Mesenchymal stem cell (in vitro differentiated cells and primary cell): ENCODE measurements at regions not wholly inside any gene's neighbourhood (a gene's known extent, or its start where the extent isn't known, plus 50 kb on each side); places are given as distances from the start of the nearest gene placed in this dataset.

Experiments
- DNase-seq: peaks from one replicate; pipeline ENCODE4 v3.0.0-alpha.2; 2013
- H2AFZ ChIP-seq: one replicate; pipeline ENCODE4 v1.6.1; 2013; ENCODE audit warnings: low read depth, mild to moderate bottlenecking, control low read depth, inconsistent platforms, low read length, moderate library complexity
- H2AK5ac ChIP-seq: 2 replicates; pipeline ENCODE4 v1.6.1; 2013; ENCODE audit warnings: low read length, moderate library complexity, mild to moderate bottlenecking, inconsistent platforms; ENCODE audit not compliant: severe bottlenecking
- H2BK120ac ChIP-seq: one replicate; pipeline ENCODE4 v1.6.1; 2013; ENCODE audit warnings: low read depth, mild to moderate bottlenecking, inconsistent platforms, low read length, moderate library complexity
- H2BK12ac ChIP-seq, 2 experiments: one replicate each; pipeline ENCODE4 v1.6.1; 2013; ENCODE audit warnings: inconsistent platforms in 2 of 2, low read length in 2 of 2, mild to moderate bottlenecking in 2 of 2, moderate library complexity in 2 of 2, control low read depth in 1 of 2
- H2BK15ac ChIP-seq: one replicate; pipeline ENCODE4 v1.6.1; 2013; ENCODE audit warnings: mild to moderate bottlenecking, low read depth, inconsistent platforms; ENCODE audit not compliant: poor library complexity, severe bottlenecking
- H2BK5ac ChIP-seq: 2 replicates; pipeline ENCODE4 v1.6.1; 2013; ENCODE audit warnings: low read depth, mild to moderate bottlenecking, low read length, control low read depth, inconsistent platforms; ENCODE audit not compliant: poor library complexity, severe bottlenecking
- H3K14ac ChIP-seq, 2 experiments: one replicate each; pipeline ENCODE4 v1.6.1; 2013; ENCODE audit warnings: inconsistent platforms in 2 of 2, low read length in 2 of 2, control low read depth in 1 of 2, mild to moderate bottlenecking in 1 of 2, moderate library complexity in 1 of 2
- H3K18ac ChIP-seq, 2 experiments: one replicate each; pipeline ENCODE4 v1.6.1; 2013; ENCODE audit warnings: inconsistent platforms in 2 of 2, low read length in 2 of 2, control low read depth in 1 of 2, low read depth in 1 of 2, mild to moderate bottlenecking in 1 of 2
- H3K23ac ChIP-seq, 2 experiments: one replicate each; pipeline ENCODE4 v1.6.1; 2013; ENCODE audit warnings: inconsistent platforms in 2 of 2, low read length in 2 of 2, mild to moderate bottlenecking in 2 of 2, moderate library complexity in 2 of 2, control low read depth in 1 of 2
- H3K27ac ChIP-seq: 2 replicates; pipeline ENCODE4 v1.5.1; 2013; ENCODE audit warnings: mild to moderate bottlenecking, moderate library complexity, low read length, control low read depth, inconsistent platforms; ENCODE audit not compliant: poor library complexity, severe bottlenecking
- H3K27me3 ChIP-seq, 2 experiments: 2 replicates each; pipeline versions ENCODE4 v1.6.1 to v1.7.0; 2013; ENCODE audit warnings: low read length in 2 of 2, mild to moderate bottlenecking in 2 of 2, moderate library complexity in 2 of 2, control low read depth in 1 of 2, inconsistent platforms in 1 of 2; ENCODE audit not compliant: control insufficient read depth in 1 of 2, insufficient read depth in 1 of 2
- H3K36me3 ChIP-seq, 2 experiments: 2 replicates each; pipeline versions ENCODE4 v1.6.1 to v1.7.0; 2013; ENCODE audit warnings: low read length in 2 of 2, control low read depth in 1 of 2, inconsistent platforms in 1 of 2, low read depth in 1 of 2, mild to moderate bottlenecking in 1 of 2; ENCODE audit not compliant: insufficient read depth in 2 of 2, control insufficient read depth in 1 of 2
- H3K4ac ChIP-seq, 2 experiments: one replicate each; pipeline ENCODE4 v1.6.1; 2013; ENCODE audit warnings: inconsistent platforms in 2 of 2, low read length in 2 of 2, mild to moderate bottlenecking in 2 of 2, moderate library complexity in 2 of 2, control low read depth in 1 of 2, low read depth in 1 of 2
- H3K4me1 ChIP-seq: 2 replicates; pipeline ENCODE4 v1.6.1; 2013; ENCODE audit warnings: low read depth, low read length, control low read depth; ENCODE audit not compliant: control insufficient read depth, insufficient read depth
- H3K4me2 ChIP-seq: 2 replicates; pipeline ENCODE4 v1.6.1; 2013; ENCODE audit warnings: low read length, mild to moderate bottlenecking, inconsistent platforms; ENCODE audit not compliant: poor library complexity, severe bottlenecking
- H3K4me3 ChIP-seq, 2 experiments: 2 replicates each; pipeline versions ENCODE4 v1.5.1 to v1.7.0; 2013; ENCODE audit warnings: low read length in 2 of 2, mild to moderate bottlenecking in 2 of 2, control low read depth in 1 of 2, low read depth in 1 of 2; ENCODE audit not compliant: insufficient read depth in 1 of 2
- H3K79me1 ChIP-seq: replicated peaks from 2 replicates; pipeline ENCODE4 v1.6.1; 2013; ENCODE audit warnings: mild to moderate bottlenecking, control low read depth, low read length, inconsistent platforms; ENCODE audit not compliant: poor library complexity, severe bottlenecking
- H3K9ac ChIP-seq: 2 replicates; pipeline ENCODE4 v1.7.0; 2013; ENCODE audit warnings: mild to moderate bottlenecking, low read length, moderate library complexity
- H3K9me3 ChIP-seq: 2 replicates; pipeline ENCODE4 v1.7.0; 2013; ENCODE audit warnings: mild to moderate bottlenecking, low read length; ENCODE audit not compliant: control insufficient read depth
- H4K8ac ChIP-seq: one replicate; pipeline ENCODE4 v1.6.1; 2013; ENCODE audit warnings: inconsistent platforms, mild to moderate bottlenecking, low read length, moderate library complexity
- H4K91ac ChIP-seq: one replicate; pipeline ENCODE4 v1.6.1; 2013; ENCODE audit warnings: mild to moderate bottlenecking, low read length, inconsistent platforms
- WGBS: methylation state at CpG from one replicate; pipeline ENCODE4 v1.1.7; 2013; ENCODE audit warnings: mixed read lengths; 5-methylcytosine and 5-hydroxymethylcytosine counted together

- H2BK15ac ChIP-seq, result no peak overlapping the region
- no peak overlapping the region for H2BK5ac ChIP-seq
- no peaks in the 10 kb centered on the region for H3K36me3 ChIP-seq
- H3K27me3 ChIP-seq, result peaks cover 0 to 3% of the 10 kb centered on the region in 2 experiments
- no peak overlapping the region for H3K23ac ChIP-seq
- no peak overlapping the region for H3K4ac ChIP-seq
- no peak overlapping the region for H2BK120ac ChIP-seq
- no peak overlapping the region for H3K4me3 ChIP-seq
- no peak overlapping the region for H2AK5ac ChIP-seq
- H4K91ac ChIP-seq, result no peak overlapping the region
- no peak overlapping the region for H3K18ac ChIP-seq
- no peak overlapping the region for H4K8ac ChIP-seq
- no peak for DNase-seq
- no peak overlapping the region for H2BK12ac ChIP-seq
- 81% methylated on average over 2 of the region's 2 CpGs for WGBS
- H3K4me1 ChIP-seq, result no peaks in the 10 kb centered on the region
- H2AFZ ChIP-seq, result no peak overlapping the region
- no peaks in the 10 kb centered on the region for H3K9me3 ChIP-seq
- H3K14ac ChIP-seq, result no peak overlapping the region
- no peak overlapping the region for H3K9ac ChIP-seq
- no peak overlapping the region for H3K27ac ChIP-seq
- no peaks in the 10 kb centered on the region for H3K79me1 ChIP-seq
- no peak overlapping the region for H3K4me2 ChIP-seq
Measured at GRCh38 chr14:94977016-94977415, 180.3 kb downstream of the DICER1 start.

DNA sequence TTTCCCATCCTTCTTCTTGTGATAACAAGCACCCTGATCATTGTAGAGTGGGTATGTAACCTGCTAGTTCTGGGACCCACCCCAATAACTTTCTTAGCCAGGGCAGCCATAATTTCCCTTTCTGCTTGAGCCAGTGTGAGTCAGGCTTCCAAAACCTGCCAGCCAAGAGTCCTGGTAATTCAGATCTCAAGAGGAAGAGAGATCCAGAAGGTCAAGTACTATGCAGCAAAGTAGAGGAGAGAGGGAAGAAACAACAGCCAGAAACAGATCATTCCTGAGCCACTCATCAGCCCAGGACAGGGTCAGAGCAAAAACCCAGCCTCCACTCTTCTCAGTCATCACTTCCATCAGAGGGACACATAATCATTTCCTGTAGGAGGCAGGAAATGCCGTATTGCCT lies 182.0 kb downstream of the DICER1 start:
- H3K9me3 ChIP-seq, result peaks cover 4% of the 10 kb centered on the region
- no peaks in the 10 kb centered on the region for H3K79me1 ChIP-seq
- no peak overlapping the region for H3K4me3 ChIP-seq
- H2BK120ac ChIP-seq, result no peak overlapping the region
- no peak for DNase-seq
- H2BK15ac ChIP-seq, result no peak overlapping the region
- H3K4me2 ChIP-seq, result no peak overlapping the region
- H3K27me3 ChIP-seq, result peaks cover 0 to 3% of the 10 kb centered on the region in 2 experiments
- H4K91ac ChIP-seq, result no peak overlapping the region
- no peak overlapping the region for H3K18ac ChIP-seq
- H3K23ac ChIP-seq, result no peak overlapping the region
- no peak overlapping the region for H3K4ac ChIP-seq
- no peaks in the 10 kb centered on the region for H3K36me3 ChIP-seq
- no peak overlapping the region for H4K8ac ChIP-seq
- no peak overlapping the region for H3K14ac ChIP-seq
- no peaks in the 10 kb centered on the region for H3K4me1 ChIP-seq
- H2BK5ac ChIP-seq, result no peak overlapping the region
- no peak overlapping the region for H3K9ac ChIP-seq
- 39% methylated on average over 1 of the region's 1 CpG for WGBS
- H2BK12ac ChIP-seq, result no peak overlapping the region
- no peak overlapping the region for H3K27ac ChIP-seq
- no peak overlapping the region for H2AFZ ChIP-seq
- no peak overlapping the region for H2AK5ac ChIP-seq

GRCh38 chr14:94974893-94975292 lies 182.4 kb downstream of the DICER1 start:
- H3K36me3 ChIP-seq, result no peaks in the 10 kb centered on the region
- no peak overlapping the region for H4K91ac ChIP-seq
- H3K23ac ChIP-seq, result no peak overlapping the region
- H2BK12ac ChIP-seq, result no peak overlapping the region
- H3K4ac ChIP-seq, result no peak overlapping the region
- no peak overlapping the region for H2AFZ ChIP-seq
- 23% methylated on average over 2 of the region's 3 CpGs for WGBS
- no peak overlapping the region for H3K14ac ChIP-seq
- no peak for DNase-seq
- H3K4me1 ChIP-seq, result no peaks in the 10 kb centered on the region
- H2BK15ac ChIP-seq, result no peak overlapping the region
- H3K9ac ChIP-seq, result no peak overlapping the region
- peaks cover 0 to 2% of the 10 kb centered on the region in 2 experiments for H3K27me3 ChIP-seq
- H3K4me2 ChIP-seq, result no peak overlapping the region
- H3K4me3 ChIP-seq, result no peak overlapping the region
- no peak overlapping the region for H2AK5ac ChIP-seq
- H3K18ac ChIP-seq, result no peak overlapping the region
- no peak overlapping the region for H2BK120ac ChIP-seq
- H3K9me3 ChIP-seq, result peaks cover 4% of the 10 kb centered on the region
- H2BK5ac ChIP-seq, result no peak overlapping the region
- H3K79me1 ChIP-seq, result no peaks in the 10 kb centered on the region
- no peak overlapping the region for H3K27ac ChIP-seq
- no peak overlapping the region for H4K8ac ChIP-seq

GRCh38 chr14:94974422-94974821 lies 182.9 kb downstream of the DICER1 start:
- no peak overlapping the region for H2BK5ac ChIP-seq
- H2BK15ac ChIP-seq, result no peak overlapping the region
- no peak overlapping the region for H2AK5ac ChIP-seq
- H3K4ac ChIP-seq, result no peak overlapping the region
- no peak overlapping the region for H2AFZ ChIP-seq
- no peak overlapping the region for H3K23ac ChIP-seq
- H3K27me3 ChIP-seq, result no peaks in the 10 kb centered on the region
- H3K14ac ChIP-seq, result no peak overlapping the region
- H2BK120ac ChIP-seq, result no peak overlapping the region
- no peak overlapping the region for H3K4me2 ChIP-seq
- DNase-seq, result no peak
- no peak overlapping the region for H4K8ac ChIP-seq
- H3K4me1 ChIP-seq, result no peaks in the 10 kb centered on the region
- no peak overlapping the region for H4K91ac ChIP-seq
- no peaks in the 10 kb centered on the region for H3K79me1 ChIP-seq
- no peak overlapping the region for H3K18ac ChIP-seq
- H3K9ac ChIP-seq, result no peak overlapping the region
- no peak overlapping the region for H2BK12ac ChIP-seq
- H3K9me3 ChIP-seq, result peaks cover 4% of the 10 kb centered on the region
- WGBS, result no CpG with 5 or more reads among the region's 2 CpGs
- no peak overlapping the region for H3K27ac ChIP-seq
- H3K36me3 ChIP-seq, result no peaks in the 10 kb centered on the region
- H3K4me3 ChIP-seq, result no peak overlapping the region
